ENCODE measurements at regions not wholly inside any gene's neighbourhood (a gene's known extent, or its start where the extent isn't known, plus 50 kb on each side); places are given as distances from the start of the nearest gene placed in this dataset.

- Histone ChIP-seq H3K36me3 (no peaks in the 10 kb centered on the region), H3K27me3 (no peaks in the 10 kb centered on the region), H3K27ac (no peak overlapping the region), H3K9me3 (ENCODE audit: low read depth) (no peaks in the 10 kb centered on the region), H3K4me1 (ENCODE audit: low read depth) (no peaks in the 10 kb centered on the region), H3K4me3 (no peak overlapping the region)
- DNase-seq (ENCODE audit: low read depth in 1 of 2, low spot score in 1 of 2) = no peak
- TF ChIP-seq CTCF (IDR thresholded peaks at IDR 0.05; ENCODE audit: low read depth, low read length) = no peak
Measured at GRCh38 chr5:173479711-173480110, 136.7 kb downstream of the BOD1 start.

- Histone ChIP-seq H3K4me1 (ENCODE audit: low read depth) (no peaks in the 10 kb centered on the region), H3K4me3 (no peak overlapping the region), H3K27me3 (no peaks in the 10 kb centered on the region), H3K27ac (no peak overlapping the region), H3K9me3 (ENCODE audit: low read depth) (no peaks in the 10 kb centered on the region), H3K36me3 (no peaks in the 10 kb centered on the region)
- DNase-seq (ENCODE audit: low read depth in 1 of 2, low spot score in 1 of 2) = peak in 1 of 2 donors; percentile 52
- TF ChIP-seq CTCF (IDR thresholded peaks at IDR 0.05; ENCODE audit: low read depth, low read length) = no peak
Measured at GRCh38 chr5:173477345-173478040, 139.0 kb downstream of the BOD1 start.

- H3K9me3 ChIP-seq (ENCODE audit: low read depth) = no peaks in the 10 kb centered on the region
- no peaks in the 10 kb centered on the region for H3K4me1 ChIP-seq (ENCODE audit: low read depth)
- TF ChIP-seq CTCF (IDR thresholded peaks at IDR 0.05; ENCODE audit: low read depth, low read length) = no peak
Measured at GRCh38 chr5:173475780-173476179, 140.7 kb downstream of the BOD1 start.

GRCh38 chr5:173474881-173475287 lies 141.6 kb downstream of the BOD1 start:
- DNase-seq (ENCODE audit: low read depth in 1 of 2, low spot score in 1 of 2) = peak in 1 of 2 donors; percentile 58
- Histone ChIP-seq H3K4me3 (no peak overlapping the region), H3K27ac (no peak overlapping the region), H3K4me1 (ENCODE audit: low read depth) (no peaks in the 10 kb centered on the region), H3K9me3 (ENCODE audit: low read depth) (no peaks in the 10 kb centered on the region), H3K27me3 (no peaks in the 10 kb centered on the region), H3K36me3 (no peaks in the 10 kb centered on the region)
- no peak for TF ChIP-seq CTCF (IDR thresholded peaks at IDR 0.05; ENCODE audit: low read depth, low read length)

More at GRCh38 chr5:173475780-173476179, 140.7 kb downstream of the BOD1 start:
- no peak for DNase-seq (ENCODE audit: low read depth in 1 of 2, low spot score in 1 of 2)
- H3K36me3 ChIP-seq = no peaks in the 10 kb centered on the region
- no peak overlapping the region for H3K4me3 ChIP-seq
- H3K27ac ChIP-seq = no peak overlapping the region
- H3K27me3 ChIP-seq = no peaks in the 10 kb centered on the region

- Histone ChIP-seq H3K27me3 (no peaks in the 10 kb centered on the region), H3K36me3 (no peaks in the 10 kb centered on the region), H3K4me1 (ENCODE audit: low read depth) (no peaks in the 10 kb centered on the region), H3K27ac (no peak overlapping the region), H3K4me3 (no peak overlapping the region), H3K9me3 (ENCODE audit: low read depth) (no peaks in the 10 kb centered on the region)
- DNase-seq (ENCODE audit: low read depth in 1 of 2, low spot score in 1 of 2) = no peak
- TF ChIP-seq CTCF (IDR thresholded peaks at IDR 0.05; ENCODE audit: low read depth, low read length) = no peak
Measured at GRCh38 chr5:173473288-173473687, 143.2 kb downstream of the BOD1 start.
